B cell (primary cell): ENCODE measurements at regions not wholly inside any gene's neighbourhood (a gene's known extent, or its start where the extent isn't known, plus 50 kb on each side); places are given as distances from the start of the nearest gene placed in this dataset.

ENCODE experiments used
- EZH2 ChIP-seq: IDR thresholded peaks from 2 replicates; pipeline ENCODE4 v1.6.1; 2012; ENCODE audit warnings: borderline replicate concordance, low read depth, mild to moderate bottlenecking, moderate library complexity, low read length; ENCODE audit not compliant: insufficient read depth, poor library complexity, severe bottlenecking
- TF ChIP-seq, protein P1 (sequence below): fragments of 200-600 bp; IDR thresholded peaks from one replicate; pipeline ENCODE4 v1.8.0; 2022; ENCODE audit warnings: antibody characterized with exemption, mild to moderate bottlenecking

- TF ChIP-seq, protein P1, sequence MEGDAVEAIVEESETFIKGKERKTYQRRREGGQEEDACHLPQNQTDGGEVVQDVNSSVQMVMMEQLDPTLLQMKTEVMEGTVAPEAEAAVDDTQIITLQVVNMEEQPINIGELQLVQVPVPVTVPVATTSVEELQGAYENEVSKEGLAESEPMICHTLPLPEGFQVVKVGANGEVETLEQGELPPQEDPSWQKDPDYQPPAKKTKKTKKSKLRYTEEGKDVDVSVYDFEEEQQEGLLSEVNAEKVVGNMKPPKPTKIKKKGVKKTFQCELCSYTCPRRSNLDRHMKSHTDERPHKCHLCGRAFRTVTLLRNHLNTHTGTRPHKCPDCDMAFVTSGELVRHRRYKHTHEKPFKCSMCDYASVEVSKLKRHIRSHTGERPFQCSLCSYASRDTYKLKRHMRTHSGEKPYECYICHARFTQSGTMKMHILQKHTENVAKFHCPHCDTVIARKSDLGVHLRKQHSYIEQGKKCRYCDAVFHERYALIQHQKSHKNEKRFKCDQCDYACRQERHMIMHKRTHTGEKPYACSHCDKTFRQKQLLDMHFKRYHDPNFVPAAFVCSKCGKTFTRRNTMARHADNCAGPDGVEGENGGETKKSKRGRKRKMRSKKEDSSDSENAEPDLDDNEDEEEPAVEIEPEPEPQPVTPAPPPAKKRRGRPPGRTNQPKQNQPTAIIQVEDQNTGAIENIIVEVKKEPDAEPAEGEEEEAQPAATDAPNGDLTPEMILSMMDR = no peak
- no peak for TF ChIP-seq EZH2
These were observed 239.3 kb upstream of the C16orf82 start for GRCh38 chr16:26827386-26827785.
